SK-N-DZ (cell line): ENCODE measurements at regions not wholly inside any gene's neighbourhood (a gene's known extent, or its start where the extent isn't known, plus 50 kb on each side); places are given as distances from the start of the nearest gene placed in this dataset.

Source experiments
- DNase-seq: peaks from one replicate; pipeline ENCODE4 v3.0.0-alpha.2; 2015; ENCODE audit warnings: low spot score

DNA sequence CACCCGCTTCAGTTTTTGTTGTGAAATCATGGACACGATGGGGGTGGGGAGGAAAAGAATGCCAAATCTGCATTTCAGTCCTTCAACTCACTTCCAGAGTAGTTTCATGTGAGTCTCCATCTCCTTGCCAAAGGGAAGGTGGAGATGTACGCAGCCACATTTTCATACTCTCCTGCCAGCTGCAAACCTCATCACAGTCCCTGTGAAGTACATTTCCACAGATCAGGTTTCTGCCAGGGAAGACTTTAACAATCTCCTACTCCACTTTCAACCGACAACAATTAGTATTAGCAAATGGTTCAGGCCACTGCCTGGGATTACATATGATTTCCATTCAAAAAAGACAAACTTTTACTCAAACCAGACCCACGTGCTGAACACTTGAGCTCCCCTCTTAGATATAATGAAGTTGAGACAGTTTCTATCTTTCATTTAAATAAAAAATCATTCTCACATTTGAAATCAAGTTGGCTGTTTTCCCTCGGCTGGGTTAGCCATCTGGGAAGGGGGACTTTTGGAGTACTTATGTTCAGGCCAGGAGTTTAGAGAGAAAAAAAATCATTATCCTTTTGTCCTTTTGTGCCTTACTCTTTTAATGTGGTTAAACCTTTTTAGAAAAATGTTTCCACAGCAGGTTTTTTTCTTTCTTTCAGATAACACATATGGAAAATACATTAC is 51.0 kb upstream of the CEP162 start:
- no peak for DNase-seq
